H1 (cell line): ENCODE measurements at regions not wholly inside any gene's neighbourhood (a gene's known extent, or its start where the extent isn't known, plus 50 kb on each side); places are given as distances from the start of the nearest gene placed in this dataset.

Experiments
- TF ChIP-seq, protein P1 (sequence below): fragments of 300-600 bp; sonication (generic); IDR thresholded peaks from 2 replicates; pipeline ENCODE4 v1.7.1; 2012; ENCODE audit warnings: low read length, moderate library complexity, mild to moderate bottlenecking, inconsistent platforms; ENCODE audit not compliant: insufficient replicate concordance

DNA sequence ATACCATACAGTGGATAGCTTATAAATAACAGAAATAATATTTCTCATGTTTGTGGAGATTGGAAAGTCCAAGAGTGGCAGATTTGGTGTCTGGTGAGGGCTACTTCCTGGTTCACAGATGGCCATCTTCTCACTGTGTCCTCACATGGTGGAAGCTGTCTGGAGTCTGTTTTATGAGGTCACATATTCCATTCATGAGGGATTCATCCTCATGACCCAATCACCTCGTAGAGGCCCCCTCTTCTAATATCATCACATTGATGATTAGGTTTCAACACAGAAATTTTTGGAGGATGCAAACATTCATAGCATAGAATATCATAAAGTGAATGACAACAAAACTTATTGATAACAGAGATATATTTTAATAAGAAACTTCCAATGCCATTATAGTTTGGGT lies 568.0 kb downstream of the STIM2 start (continued):
- TF ChIP-seq, protein P1, sequence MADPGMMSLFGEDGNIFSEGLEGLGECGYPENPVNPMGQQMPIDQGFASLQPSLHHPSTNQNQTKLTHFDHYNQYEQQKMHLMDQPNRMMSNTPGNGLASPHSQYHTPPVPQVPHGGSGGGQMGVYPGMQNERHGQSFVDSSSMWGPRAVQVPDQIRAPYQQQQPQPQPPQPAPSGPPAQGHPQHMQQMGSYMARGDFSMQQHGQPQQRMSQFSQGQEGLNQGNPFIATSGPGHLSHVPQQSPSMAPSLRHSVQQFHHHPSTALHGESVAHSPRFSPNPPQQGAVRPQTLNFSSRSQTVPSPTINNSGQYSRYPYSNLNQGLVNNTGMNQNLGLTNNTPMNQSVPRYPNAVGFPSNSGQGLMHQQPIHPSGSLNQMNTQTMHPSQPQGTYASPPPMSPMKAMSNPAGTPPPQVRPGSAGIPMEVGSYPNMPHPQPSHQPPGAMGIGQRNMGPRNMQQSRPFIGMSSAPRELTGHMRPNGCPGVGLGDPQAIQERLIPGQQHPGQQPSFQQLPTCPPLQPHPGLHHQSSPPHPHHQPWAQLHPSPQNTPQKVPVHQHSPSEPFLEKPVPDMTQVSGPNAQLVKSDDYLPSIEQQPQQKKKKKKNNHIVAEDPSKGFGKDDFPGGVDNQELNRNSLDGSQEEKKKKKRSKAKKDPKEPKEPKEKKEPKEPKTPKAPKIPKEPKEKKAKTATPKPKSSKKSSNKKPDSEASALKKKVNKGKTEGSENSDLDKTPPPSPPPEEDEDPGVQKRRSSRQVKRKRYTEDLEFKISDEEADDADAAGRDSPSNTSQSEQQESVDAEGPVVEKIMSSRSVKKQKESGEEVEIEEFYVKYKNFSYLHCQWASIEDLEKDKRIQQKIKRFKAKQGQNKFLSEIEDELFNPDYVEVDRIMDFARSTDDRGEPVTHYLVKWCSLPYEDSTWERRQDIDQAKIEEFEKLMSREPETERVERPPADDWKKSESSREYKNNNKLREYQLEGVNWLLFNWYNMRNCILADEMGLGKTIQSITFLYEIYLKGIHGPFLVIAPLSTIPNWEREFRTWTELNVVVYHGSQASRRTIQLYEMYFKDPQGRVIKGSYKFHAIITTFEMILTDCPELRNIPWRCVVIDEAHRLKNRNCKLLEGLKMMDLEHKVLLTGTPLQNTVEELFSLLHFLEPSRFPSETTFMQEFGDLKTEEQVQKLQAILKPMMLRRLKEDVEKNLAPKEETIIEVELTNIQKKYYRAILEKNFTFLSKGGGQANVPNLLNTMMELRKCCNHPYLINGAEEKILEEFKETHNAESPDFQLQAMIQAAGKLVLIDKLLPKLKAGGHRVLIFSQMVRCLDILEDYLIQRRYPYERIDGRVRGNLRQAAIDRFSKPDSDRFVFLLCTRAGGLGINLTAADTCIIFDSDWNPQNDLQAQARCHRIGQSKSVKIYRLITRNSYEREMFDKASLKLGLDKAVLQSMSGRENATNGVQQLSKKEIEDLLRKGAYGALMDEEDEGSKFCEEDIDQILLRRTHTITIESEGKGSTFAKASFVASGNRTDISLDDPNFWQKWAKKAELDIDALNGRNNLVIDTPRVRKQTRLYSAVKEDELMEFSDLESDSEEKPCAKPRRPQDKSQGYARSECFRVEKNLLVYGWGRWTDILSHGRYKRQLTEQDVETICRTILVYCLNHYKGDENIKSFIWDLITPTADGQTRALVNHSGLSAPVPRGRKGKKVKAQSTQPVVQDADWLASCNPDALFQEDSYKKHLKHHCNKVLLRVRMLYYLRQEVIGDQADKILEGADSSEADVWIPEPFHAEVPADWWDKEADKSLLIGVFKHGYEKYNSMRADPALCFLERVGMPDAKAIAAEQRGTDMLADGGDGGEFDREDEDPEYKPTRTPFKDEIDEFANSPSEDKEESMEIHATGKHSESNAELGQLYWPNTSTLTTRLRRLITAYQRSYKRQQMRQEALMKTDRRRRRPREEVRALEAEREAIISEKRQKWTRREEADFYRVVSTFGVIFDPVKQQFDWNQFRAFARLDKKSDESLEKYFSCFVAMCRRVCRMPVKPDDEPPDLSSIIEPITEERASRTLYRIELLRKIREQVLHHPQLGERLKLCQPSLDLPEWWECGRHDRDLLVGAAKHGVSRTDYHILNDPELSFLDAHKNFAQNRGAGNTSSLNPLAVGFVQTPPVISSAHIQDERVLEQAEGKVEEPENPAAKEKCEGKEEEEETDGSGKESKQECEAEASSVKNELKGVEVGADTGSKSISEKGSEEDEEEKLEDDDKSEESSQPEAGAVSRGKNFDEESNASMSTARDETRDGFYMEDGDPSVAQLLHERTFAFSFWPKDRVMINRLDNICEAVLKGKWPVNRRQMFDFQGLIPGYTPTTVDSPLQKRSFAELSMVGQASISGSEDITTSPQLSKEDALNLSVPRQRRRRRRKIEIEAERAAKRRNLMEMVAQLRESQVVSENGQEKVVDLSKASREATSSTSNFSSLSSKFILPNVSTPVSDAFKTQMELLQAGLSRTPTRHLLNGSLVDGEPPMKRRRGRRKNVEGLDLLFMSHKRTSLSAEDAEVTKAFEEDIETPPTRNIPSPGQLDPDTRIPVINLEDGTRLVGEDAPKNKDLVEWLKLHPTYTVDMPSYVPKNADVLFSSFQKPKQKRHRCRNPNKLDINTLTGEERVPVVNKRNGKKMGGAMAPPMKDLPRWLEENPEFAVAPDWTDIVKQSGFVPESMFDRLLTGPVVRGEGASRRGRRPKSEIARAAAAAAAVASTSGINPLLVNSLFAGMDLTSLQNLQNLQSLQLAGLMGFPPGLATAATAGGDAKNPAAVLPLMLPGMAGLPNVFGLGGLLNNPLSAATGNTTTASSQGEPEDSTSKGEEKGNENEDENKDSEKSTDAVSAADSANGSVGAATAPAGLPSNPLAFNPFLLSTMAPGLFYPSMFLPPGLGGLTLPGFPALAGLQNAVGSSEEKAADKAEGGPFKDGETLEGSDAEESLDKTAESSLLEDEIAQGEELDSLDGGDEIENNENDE: no peak
- TF ChIP-seq, all 59 proteins: peak for 0
